ENCODE measurements at regions not wholly inside any gene's neighbourhood (a gene's known extent, or its start where the extent isn't known, plus 50 kb on each side); places are given as distances from the start of the nearest gene placed in this dataset.

- no peak for DNase-seq
Observed at GRCh38 chr13:111955412-111956065, 111.4 kb upstream of the SOX1 start.

GRCh38 chr13:111956261-111957151 is 110.4 kb upstream of the SOX1 start:
- DNase-seq: no peak

GRCh38 chr13:111957913-111958450 is 109.0 kb upstream of the SOX1 start:
- no peak for DNase-seq

GRCh38 chr13:111958612-111959395 is 108.1 kb upstream of the SOX1 start:
- no peak for DNase-seq

- DNase-seq: no peak
Observed at GRCh38 chr13:111960152-111960772, 106.7 kb upstream of the SOX1 start.

GRCh38 chr13:111961236-111961635 is 105.7 kb upstream of the SOX1 start:
- DNase-seq: no peak

GRCh38 chr13:111961651-111962192 is 105.2 kb upstream of the SOX1 start:
- no peak for DNase-seq

- no peak for DNase-seq
Observed at GRCh38 chr13:111962431-111962891, 104.5 kb upstream of the SOX1 start.

- no peak for DNase-seq
Observed at GRCh38 chr13:111963031-111963430, 103.9 kb upstream of the SOX1 start.

GRCh38 chr13:111964411-111965035 is 102.4 kb upstream of the SOX1 start:
- no peak for DNase-seq

GRCh38 chr13:111965466-111966214 is 101.3 kb upstream of the SOX1 start:
- no peak for DNase-seq

- no peak for DNase-seq
Observed at GRCh38 chr13:111966933-111967332, 100.0 kb upstream of the SOX1 start.

GRCh38 chr13:111967572-111968201 is 99.3 kb upstream of the SOX1 start:
- DNase-seq: no peak

- DNase-seq: no peak
Observed at GRCh38 chr13:111968336-111969010, 98.5 kb upstream of the SOX1 start.

GRCh38 chr13:111969551-111970135 is 97.3 kb upstream of the SOX1 start:
- DNase-seq: no peak

- DNase-seq: no peak
Observed at GRCh38 chr13:111970494-111971141, 96.3 kb upstream of the SOX1 start.

GRCh38 chr13:111971891-111972780 is 94.8 kb upstream of the SOX1 start:
- no peak for DNase-seq

GRCh38 chr13:111973186-111973585 is 93.8 kb upstream of the SOX1 start:
- no peak for DNase-seq
